Stomach (tissue), 4 donors: ENCODE measurements at regions not wholly inside any gene's neighbourhood (a gene's known extent, or its start where the extent isn't known, plus 50 kb on each side); places are given as distances from the start of the nearest gene placed in this dataset.

ENCODE experiments used
- EP300 ChIP-seq: sonication (generic); formaldehyde crosslinking; IDR thresholded peaks from one replicate; pipeline ENCODE4 v1.6.1; 2017; ENCODE audit warnings: antibody characterized with exemption
- TF ChIP-seq, protein P1 (sequence below), 7 experiments: fragments of 450-650 bp in 4 of 7; fragments of 200-600 bp in 3 of 7; sonication (generic) in 3 of 7; IDR thresholded peaks; one replicate each; pipeline ENCODE4 v1.5.1; 2016 to 2019; ENCODE audit warnings: antibody characterized with exemption in 7 of 7, control low read depth in 2 of 7, mild to moderate bottlenecking in 1 of 7

- TF ChIP-seq, protein P1, sequence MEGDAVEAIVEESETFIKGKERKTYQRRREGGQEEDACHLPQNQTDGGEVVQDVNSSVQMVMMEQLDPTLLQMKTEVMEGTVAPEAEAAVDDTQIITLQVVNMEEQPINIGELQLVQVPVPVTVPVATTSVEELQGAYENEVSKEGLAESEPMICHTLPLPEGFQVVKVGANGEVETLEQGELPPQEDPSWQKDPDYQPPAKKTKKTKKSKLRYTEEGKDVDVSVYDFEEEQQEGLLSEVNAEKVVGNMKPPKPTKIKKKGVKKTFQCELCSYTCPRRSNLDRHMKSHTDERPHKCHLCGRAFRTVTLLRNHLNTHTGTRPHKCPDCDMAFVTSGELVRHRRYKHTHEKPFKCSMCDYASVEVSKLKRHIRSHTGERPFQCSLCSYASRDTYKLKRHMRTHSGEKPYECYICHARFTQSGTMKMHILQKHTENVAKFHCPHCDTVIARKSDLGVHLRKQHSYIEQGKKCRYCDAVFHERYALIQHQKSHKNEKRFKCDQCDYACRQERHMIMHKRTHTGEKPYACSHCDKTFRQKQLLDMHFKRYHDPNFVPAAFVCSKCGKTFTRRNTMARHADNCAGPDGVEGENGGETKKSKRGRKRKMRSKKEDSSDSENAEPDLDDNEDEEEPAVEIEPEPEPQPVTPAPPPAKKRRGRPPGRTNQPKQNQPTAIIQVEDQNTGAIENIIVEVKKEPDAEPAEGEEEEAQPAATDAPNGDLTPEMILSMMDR (IDR thresholded peaks at IDR 0.05): peak in 4 of 7 experiments; percentile 19 to 53 (median 34)
- TF ChIP-seq EP300: no peak
These were observed 170.0 kb upstream of the NDN start for GRCh38 chr15:23857028-23857641.
